Epithelial cell of esophagus (primary cell): ENCODE measurements at regions not wholly inside any gene's neighbourhood (a gene's known extent, or its start where the extent isn't known, plus 50 kb on each side); places are given as distances from the start of the nearest gene placed in this dataset.

ENCODE experiments used
- DNase-seq: peaks from one replicate; pipeline ENCODE4 v3.0.0; 2010; ENCODE audit warnings: low read depth
- H3K4me3 ChIP-seq: 2 replicates; pipeline ENCODE4 v1.5.1; 2011; ENCODE audit warnings: mild to moderate bottlenecking, low read length, control low read depth
- CTCF ChIP-seq: IDR thresholded peaks from 2 replicates; pipeline ENCODE4 v1.5.1; 2011; ENCODE audit warnings: low read depth, mild to moderate bottlenecking, low read length, control low read depth, inconsistent platforms; ENCODE audit not compliant: insufficient read depth; ENCODE audit errors: missing control alignments

- H3K4me3 ChIP-seq = no peak overlapping the region
- peak; percentile 40 for DNase-seq
- TF ChIP-seq CTCF = no peak
These were observed 105.4 kb upstream of the SPRED2 start for GRCh38 chr2:65537651-65538385.

GRCh38 chr2:65536596-65536995 is 104.2 kb upstream of the SPRED2 start:
- H3K4me3 ChIP-seq = no peak overlapping the region
- no peak for DNase-seq
- TF ChIP-seq CTCF = no peak

- no peak overlapping the region for H3K4me3 ChIP-seq
- no peak for DNase-seq
- TF ChIP-seq CTCF = no peak
These were observed 100.5 kb upstream of the SPRED2 start for GRCh38 chr2:65532937-65533336.

- no peak for TF ChIP-seq CTCF
- no peak overlapping the region for H3K4me3 ChIP-seq
- no peak for DNase-seq
These were observed 99.9 kb upstream of the SPRED2 start for GRCh38 chr2:65532326-65532725.

- no peak for TF ChIP-seq CTCF
- no peak overlapping the region for H3K4me3 ChIP-seq
- DNase-seq = peak; percentile 21
These were observed 98.3 kb upstream of the SPRED2 start for GRCh38 chr2:65530547-65531320.

- H3K4me3 ChIP-seq = no peak overlapping the region
- TF ChIP-seq CTCF = no peak
These were observed 97.0 kb upstream of the SPRED2 start for GRCh38 chr2:65529419-65529818.

GRCh38 chr2:65528241-65528574 is 95.8 kb upstream of the SPRED2 start:
- no peak overlapping the region for H3K4me3 ChIP-seq
- no peak for TF ChIP-seq CTCF
- DNase-seq = peak; percentile 48

More at GRCh38 chr2:65529419-65529818, 97.0 kb upstream of the SPRED2 start:
- no peak for DNase-seq
